ENCODE measurements at regions not wholly inside any gene's neighbourhood (a gene's known extent, or its start where the extent isn't known, plus 50 kb on each side); places are given as distances from the start of the nearest gene placed in this dataset.
"Not testable (repeated sequence)": the region's sequence is repeated elsewhere in the genome, so short reads cannot be mapped to it uniquely, and the experiment has no call there.

- TF ChIP-seq POLR2A, CTCF (IDR thresholded peaks at IDR 0.05): not testable (repeated sequence)
These were observed 82.0 kb upstream of the CLEC6A start for GRCh38 chr12:8373744-8374143.
